ENCODE measurements at regions not wholly inside any gene's neighbourhood (a gene's known extent, or its start where the extent isn't known, plus 50 kb on each side); places are given as distances from the start of the nearest gene placed in this dataset.

DNA sequence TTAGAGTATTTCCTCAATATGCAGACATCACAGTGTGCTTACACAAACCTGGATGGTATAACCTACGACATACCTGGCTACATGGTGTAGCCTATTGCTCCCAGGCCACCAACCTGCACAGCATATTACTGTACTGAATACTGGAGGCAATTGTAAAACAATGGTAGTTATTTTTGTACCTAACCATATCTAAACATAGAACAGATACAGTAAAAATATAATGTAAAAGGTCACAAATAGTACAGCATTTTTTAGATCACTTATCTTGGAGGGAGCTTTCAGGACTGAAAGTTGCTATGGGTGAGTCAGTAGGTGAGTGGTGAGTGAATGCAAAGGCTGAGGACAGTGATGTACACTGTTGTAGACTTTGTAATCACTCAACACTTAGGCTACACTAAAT lies 492.3 kb downstream of the MRPL39 start:
- FAIRE-seq (no peak), DNase-seq (ENCODE audit: low read depth, low spot score) (no peak)
- Histone ChIP-seq H3K27me3 (ENCODE audit: control insufficient read depth, extremely low read depth, insufficient read depth, low read length) (no peaks in the 10 kb centered on the region), H3K9me3 (ENCODE audit: control insufficient read depth, low read depth, low read length) (no peaks in the 10 kb centered on the region), H3K4me3 (ENCODE audit: control insufficient read depth in 2 of 3, extremely low read depth in 1 of 3, insufficient read depth in 2 of 3, low read depth in 1 of 3, low read length in 3 of 3) (no peak overlapping the region), H3K4me2 (ENCODE audit: control insufficient read depth, extremely low read depth, insufficient read depth, low read depth, low read length) (no peak overlapping the region), H2AFZ (ENCODE audit: control insufficient read depth, low read length) (no peak overlapping the region), H3K9me1 (ENCODE audit: control insufficient read depth, extremely low read depth, insufficient read depth, low read length) (no peaks in the 10 kb centered on the region), H3K4me1 (ENCODE audit: control insufficient read depth, extremely low read depth, insufficient read depth, low read length) (no peaks in the 10 kb centered on the region), H3K36me3 (ENCODE audit: control insufficient read depth in 2 of 2, extremely low read depth in 1 of 2, insufficient read depth in 2 of 2, low read length in 2 of 2) (no peaks in the 10 kb centered on the region), H3K27ac (ENCODE audit: control insufficient read depth, insufficient read depth, low read length) (no peak overlapping the region), H4K20me1 (ENCODE audit: control insufficient read depth, extremely low read depth, insufficient read depth, low read length) (no peaks in the 10 kb centered on the region), H3K79me2 (ENCODE audit: control insufficient read depth, insufficient read depth, low read length) (no peaks in the 10 kb centered on the region), H3K9ac (ENCODE audit: control insufficient read depth, extremely low read depth, insufficient read depth, low read length) (no peak overlapping the region)
- dilution Hi-C loops (cut with MboI; ENCODE audit: extremely low pct_ligation_motif_present, low sequenced_read_pairs): no loop called here
- TF ChIP-seq, protein P1, sequence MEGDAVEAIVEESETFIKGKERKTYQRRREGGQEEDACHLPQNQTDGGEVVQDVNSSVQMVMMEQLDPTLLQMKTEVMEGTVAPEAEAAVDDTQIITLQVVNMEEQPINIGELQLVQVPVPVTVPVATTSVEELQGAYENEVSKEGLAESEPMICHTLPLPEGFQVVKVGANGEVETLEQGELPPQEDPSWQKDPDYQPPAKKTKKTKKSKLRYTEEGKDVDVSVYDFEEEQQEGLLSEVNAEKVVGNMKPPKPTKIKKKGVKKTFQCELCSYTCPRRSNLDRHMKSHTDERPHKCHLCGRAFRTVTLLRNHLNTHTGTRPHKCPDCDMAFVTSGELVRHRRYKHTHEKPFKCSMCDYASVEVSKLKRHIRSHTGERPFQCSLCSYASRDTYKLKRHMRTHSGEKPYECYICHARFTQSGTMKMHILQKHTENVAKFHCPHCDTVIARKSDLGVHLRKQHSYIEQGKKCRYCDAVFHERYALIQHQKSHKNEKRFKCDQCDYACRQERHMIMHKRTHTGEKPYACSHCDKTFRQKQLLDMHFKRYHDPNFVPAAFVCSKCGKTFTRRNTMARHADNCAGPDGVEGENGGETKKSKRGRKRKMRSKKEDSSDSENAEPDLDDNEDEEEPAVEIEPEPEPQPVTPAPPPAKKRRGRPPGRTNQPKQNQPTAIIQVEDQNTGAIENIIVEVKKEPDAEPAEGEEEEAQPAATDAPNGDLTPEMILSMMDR (optimal IDR thresholded peaks at IDR 0.05 in 1 of 3, IDR thresholded peaks at IDR 0.05 in 1 of 3, conservative IDR thresholded peaks at IDR 0.05 in 1 of 3; ENCODE audit: extremely low read depth in 1 of 3, insufficient read depth in 2 of 3, low read length in 3 of 3): no peak
- no peak for TF ChIP-seq EZH2 (IDR thresholded peaks at IDR 0.05; ENCODE audit: low read length)

DNA sequence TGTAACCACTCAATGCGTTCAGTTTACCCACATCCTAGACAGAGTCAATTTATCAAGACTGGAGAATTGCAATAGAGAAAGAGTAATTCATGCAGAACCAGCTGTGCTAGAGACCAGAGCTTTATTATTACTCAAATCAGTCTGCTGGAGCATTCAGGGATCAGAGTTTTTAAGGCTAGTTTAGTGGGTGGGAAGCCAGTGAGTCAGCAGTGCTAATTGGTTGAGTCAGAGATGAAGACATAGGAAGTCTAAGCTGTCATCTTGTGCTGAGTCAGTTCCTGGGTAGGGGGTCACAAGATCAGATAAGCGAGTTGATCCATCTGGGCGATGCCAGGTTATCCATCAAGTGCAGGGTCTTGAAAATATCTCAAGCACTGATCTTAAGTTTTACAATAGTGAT lies 499.6 kb downstream of the MRPL39 start:
- DNase-seq (ENCODE audit: low read depth, low spot score): no peak
- Histone ChIP-seq H3K27me3 (ENCODE audit: control insufficient read depth, extremely low read depth, insufficient read depth, low read length) (no peaks in the 10 kb centered on the region), H3K27ac (ENCODE audit: control insufficient read depth, insufficient read depth, low read length) (no peak overlapping the region), H3K4me3 (ENCODE audit: control insufficient read depth in 2 of 3, extremely low read depth in 1 of 3, insufficient read depth in 2 of 3, low read depth in 1 of 3, low read length in 3 of 3) (no peak overlapping the region), H3K36me3 (ENCODE audit: control insufficient read depth in 2 of 2, extremely low read depth in 1 of 2, insufficient read depth in 2 of 2, low read length in 2 of 2) (no peaks in the 10 kb centered on the region), H3K4me1 (ENCODE audit: control insufficient read depth, extremely low read depth, insufficient read depth, low read length) (no peaks in the 10 kb centered on the region), H4K20me1 (ENCODE audit: control insufficient read depth, extremely low read depth, insufficient read depth, low read length) (no peaks in the 10 kb centered on the region), H3K79me2 (ENCODE audit: control insufficient read depth, insufficient read depth, low read length) (no peaks in the 10 kb centered on the region), H3K9ac (ENCODE audit: control insufficient read depth, extremely low read depth, insufficient read depth, low read length) (no peak overlapping the region), H3K9me3 (ENCODE audit: control insufficient read depth, low read depth, low read length) (peaks cover 2% of the 10 kb centered on the region), H3K4me2 (ENCODE audit: control insufficient read depth, extremely low read depth, insufficient read depth, low read depth, low read length) (no peak overlapping the region), H3K9me1 (ENCODE audit: control insufficient read depth, extremely low read depth, insufficient read depth, low read length) (no peaks in the 10 kb centered on the region), H2AFZ (ENCODE audit: control insufficient read depth, low read length) (no peak overlapping the region)
- dilution Hi-C loops (cut with MboI; ENCODE audit: extremely low pct_ligation_motif_present, low sequenced_read_pairs): no loop called here
- FAIRE-seq: no peak
- no peak for TF ChIP-seq EZH2 (IDR thresholded peaks at IDR 0.05; ENCODE audit: low read length)
- TF ChIP-seq, protein P1 (optimal IDR thresholded peaks at IDR 0.05 in 1 of 3, IDR thresholded peaks at IDR 0.05 in 1 of 3, conservative IDR thresholded peaks at IDR 0.05 in 1 of 3; ENCODE audit: extremely low read depth in 1 of 3, insufficient read depth in 2 of 3, low read length in 3 of 3): no peak

Data from keratinocyte (primary cell).